ENCODE measurements at regions not wholly inside any gene's neighbourhood (a gene's known extent, or its start where the extent isn't known, plus 50 kb on each side); places are given as distances from the start of the nearest gene placed in this dataset.

DNA sequence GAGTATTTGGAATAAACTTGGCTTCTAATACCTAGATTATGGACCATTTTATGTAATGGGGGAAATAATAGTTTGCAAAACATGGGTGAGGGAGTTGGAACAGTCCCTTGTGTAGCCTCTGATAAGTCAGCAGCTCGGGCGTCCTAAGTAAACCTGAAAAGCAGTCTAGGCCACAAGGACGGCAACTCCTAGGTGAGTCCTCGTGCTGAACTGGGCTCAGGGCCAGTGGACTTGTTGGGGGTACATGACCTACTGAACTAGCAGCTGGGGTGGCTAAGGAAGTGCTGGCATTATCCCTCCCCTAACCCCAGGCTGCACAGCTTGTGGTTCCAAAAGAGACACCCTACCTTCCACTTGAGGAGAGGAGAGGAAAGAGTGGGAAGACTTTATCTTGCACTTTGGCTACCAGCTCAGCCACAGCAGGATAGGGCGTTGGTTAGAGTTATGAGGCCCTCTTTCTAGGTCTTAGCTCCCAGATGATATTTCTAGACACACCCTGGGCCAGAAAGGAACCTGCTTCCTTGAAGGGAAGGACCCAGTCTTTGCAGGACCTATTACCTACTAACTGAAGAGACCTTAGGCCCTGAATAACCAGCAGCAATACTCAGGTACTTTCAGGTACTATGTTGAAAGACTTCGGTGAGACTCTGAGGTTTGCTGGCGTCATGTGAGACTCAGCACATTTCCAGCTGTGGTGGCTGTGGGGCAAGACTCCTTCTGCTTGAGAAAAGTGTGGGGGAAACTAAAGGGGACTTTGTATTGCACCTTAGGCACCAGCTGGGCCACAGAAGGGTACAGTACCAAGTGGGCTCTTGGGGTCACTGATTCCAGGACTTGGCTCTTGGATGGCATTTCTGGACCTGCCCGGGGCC lies 71.0 kb downstream of the AQP4 start:
- DNase-seq (no peak), ATAC-seq (ENCODE audit: low read depth) (no peak)
- H3K9me3 Mint-ChIP-seq, result no peaks in the 10 kb centered on the region
- no peaks in the 10 kb centered on the region for H3K36me3 Mint-ChIP-seq
- no peak overlapping the region for H3K27ac Mint-ChIP-seq
- POLR2A ChIA-PET, result no interaction called here
- peaks cover 4% of the 10 kb centered on the region for H3K27me3 Mint-ChIP-seq
- H3K4me3 Mint-ChIP-seq, result no peak overlapping the region
- H3K4me1 Mint-ChIP-seq, result no peaks in the 10 kb centered on the region

GRCh38 chr18:26792661-26793060 lies 72.8 kb downstream of the AQP4 start:
- no peaks in the 10 kb centered on the region for H3K36me3 Mint-ChIP-seq

DNA sequence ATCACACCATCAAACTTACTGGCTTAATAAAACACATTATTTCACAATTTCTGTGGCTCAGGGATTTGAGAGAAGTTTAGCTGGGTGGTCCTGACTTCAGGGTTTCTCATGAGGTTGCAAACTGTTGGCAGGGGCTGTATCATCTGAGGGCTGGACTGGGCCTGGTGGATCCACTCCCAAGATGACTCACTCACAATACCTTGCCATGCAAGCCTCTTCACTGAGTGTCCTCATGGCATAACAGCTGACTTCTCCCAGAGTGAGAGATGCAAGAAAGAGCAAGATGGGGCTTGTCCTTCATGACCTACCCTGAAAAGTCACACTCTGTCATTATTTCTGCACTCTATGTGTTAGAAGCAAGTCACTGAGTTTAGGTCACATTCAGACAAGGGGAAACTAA lies 73.8 kb downstream of the AQP4 start:
- no peak for DNase-seq
- Mint-ChIP-seq H3K27me3 (peaks cover 5% of the 10 kb centered on the region), H3K27ac (no peak overlapping the region), H3K9me3 (no peaks in the 10 kb centered on the region), H3K4me1 (no peaks in the 10 kb centered on the region), H3K36me3 (no peaks in the 10 kb centered on the region), H3K4me3 (no peak overlapping the region)
- POLR2A ChIA-PET, result no interaction called here
- no peak for ATAC-seq (ENCODE audit: low read depth)

More at GRCh38 chr18:26792661-26793060, 72.8 kb downstream of the AQP4 start:
- POLR2A ChIA-PET, result no interaction called here
- DNase-seq, result no peak
- Mint-ChIP-seq H3K9me3 (no peaks in the 10 kb centered on the region), H3K27me3 (peaks cover 5% of the 10 kb centered on the region), H3K4me1 (no peaks in the 10 kb centered on the region), H3K4me3 (no peak overlapping the region), H3K27ac (no peak overlapping the region)
- ATAC-seq (ENCODE audit: low read depth), result no peak

GRCh38 chr18:26784599-26784998 lies 80.9 kb downstream of the AQP4 start:
- ATAC-seq (ENCODE audit: low read depth) (no peak), DNase-seq (no peak)
- H3K27me3 Mint-ChIP-seq, result peaks cover 3% of the 10 kb centered on the region
- POLR2A ChIA-PET, result no interaction called here
- no peaks in the 10 kb centered on the region for H3K4me1 Mint-ChIP-seq
- H3K9me3 Mint-ChIP-seq, result no peaks in the 10 kb centered on the region
- no peak overlapping the region for H3K27ac Mint-ChIP-seq
- H3K36me3 Mint-ChIP-seq, result no peaks in the 10 kb centered on the region
- no peak overlapping the region for H3K4me3 Mint-ChIP-seq

DNA sequence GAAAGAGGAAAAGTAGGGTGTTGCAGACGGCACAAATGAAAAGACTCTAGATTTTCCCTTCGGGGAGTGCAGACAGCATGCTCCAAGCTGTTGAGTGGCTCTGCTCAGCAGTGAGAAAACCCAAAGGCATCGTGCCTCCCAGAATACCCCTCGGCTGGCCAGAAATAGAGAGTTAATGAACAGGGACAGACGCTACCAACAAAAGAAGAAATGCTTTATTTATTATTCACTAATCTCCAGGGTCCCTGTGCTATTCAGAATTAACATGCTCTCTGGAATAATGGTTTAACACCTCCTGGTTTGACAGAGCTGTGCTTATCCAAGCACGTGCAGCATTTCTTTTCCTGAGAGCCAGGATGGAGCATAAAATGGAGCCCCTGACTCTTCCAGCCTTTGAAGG lies 82.3 kb downstream of the AQP4 start:
- DNase-seq (no peak), ATAC-seq (ENCODE audit: low read depth) (no peak)
- POLR2A ChIA-PET, result no interaction called here
- Mint-ChIP-seq H3K27ac (no peak overlapping the region), H3K4me3 (no peak overlapping the region), H3K27me3 (peaks cover 3% of the 10 kb centered on the region), H3K9me3 (no peaks in the 10 kb centered on the region), H3K36me3 (no peaks in the 10 kb centered on the region), H3K4me1 (no peaks in the 10 kb centered on the region)

- H3K36me3 Mint-ChIP-seq, result no peaks in the 10 kb centered on the region
- ATAC-seq (ENCODE audit: low read depth), result no peak
- H3K4me3 Mint-ChIP-seq, result no peak overlapping the region
- no peaks in the 10 kb centered on the region for H3K9me3 Mint-ChIP-seq
- no peak for DNase-seq
- H3K27ac Mint-ChIP-seq, result no peak overlapping the region
- POLR2A ChIA-PET, result no interaction called here
- H3K27me3 Mint-ChIP-seq, result no peaks in the 10 kb centered on the region
- no peaks in the 10 kb centered on the region for H3K4me1 Mint-ChIP-seq
These were observed 84.8 kb downstream of the AQP4 start for GRCh38 chr18:26780520-26781325.

DNA sequence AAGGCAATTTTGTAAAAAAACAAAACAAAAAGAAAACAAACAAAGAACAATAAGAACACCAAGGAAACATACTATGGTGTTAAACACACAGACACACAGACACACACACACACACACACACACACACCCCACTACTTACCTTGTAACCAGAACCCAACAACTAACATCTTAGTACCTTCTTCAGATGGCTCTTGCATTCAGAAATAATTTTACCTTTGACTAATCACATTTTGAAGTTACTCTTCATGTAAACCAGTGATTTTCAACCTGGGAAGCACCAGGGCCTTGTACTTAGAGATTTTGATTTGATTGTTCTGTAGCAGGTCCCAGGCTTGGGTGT lies 87.5 kb downstream of the AQP4 start:
- no peak for ATAC-seq (ENCODE audit: low read depth)
- H3K27me3 Mint-ChIP-seq, result peaks cover 3% of the 10 kb centered on the region

DNA sequence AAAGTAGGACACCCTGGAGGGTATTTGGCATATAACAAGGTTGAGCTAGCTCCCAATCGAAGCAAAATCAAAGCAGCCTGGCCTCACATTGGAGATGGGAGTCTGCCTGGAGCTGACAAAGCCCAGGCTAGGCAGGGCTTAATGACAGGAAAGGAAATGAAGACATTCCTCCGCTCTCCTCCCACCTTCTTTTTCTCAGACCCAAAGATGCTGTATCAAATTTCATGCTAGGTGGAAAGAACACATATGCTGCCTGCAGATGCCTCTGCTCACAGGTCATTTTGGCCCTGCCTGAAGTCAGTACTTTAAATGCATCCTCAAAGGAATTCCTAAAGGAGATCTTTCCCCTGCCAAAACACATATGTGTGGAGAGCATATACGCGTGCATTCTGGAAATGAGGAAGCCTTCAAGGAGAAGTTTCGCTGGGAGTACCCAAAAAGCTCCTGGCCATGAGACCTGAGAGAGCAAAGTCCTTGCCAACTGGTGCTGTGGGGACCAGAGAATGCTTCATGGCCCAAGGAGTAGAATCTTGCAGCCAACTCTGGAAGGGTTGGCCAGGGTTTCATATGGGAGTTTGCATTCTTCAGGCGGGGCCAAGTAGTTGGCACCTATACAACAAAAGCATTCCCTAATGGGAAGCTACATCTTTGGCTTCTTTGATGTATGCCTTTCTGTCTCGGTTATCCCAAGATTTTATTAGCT lies 88.0 kb downstream of the AQP4 start:
- Mint-ChIP-seq H3K9me3 (no peaks in the 10 kb centered on the region), H3K36me3 (no peaks in the 10 kb centered on the region), H3K4me3 (no peak overlapping the region), H3K27me3 (peaks cover 3% of the 10 kb centered on the region), H3K4me1 (no peaks in the 10 kb centered on the region), H3K27ac (no peak overlapping the region)
- DNase-seq (no peak), ATAC-seq (ENCODE audit: low read depth) (no peak)
- POLR2A ChIA-PET, result no interaction called here

More for the DNA sequence above, 87.5 kb downstream of the AQP4 start:
- H3K4me3 Mint-ChIP-seq, result no peak overlapping the region
- no peak for DNase-seq
- H3K36me3 Mint-ChIP-seq, result no peaks in the 10 kb centered on the region
- POLR2A ChIA-PET, result no interaction called here
- H3K4me1 Mint-ChIP-seq, result no peaks in the 10 kb centered on the region
- no peak overlapping the region for H3K27ac Mint-ChIP-seq
- H3K9me3 Mint-ChIP-seq, result no peaks in the 10 kb centered on the region

DNA sequence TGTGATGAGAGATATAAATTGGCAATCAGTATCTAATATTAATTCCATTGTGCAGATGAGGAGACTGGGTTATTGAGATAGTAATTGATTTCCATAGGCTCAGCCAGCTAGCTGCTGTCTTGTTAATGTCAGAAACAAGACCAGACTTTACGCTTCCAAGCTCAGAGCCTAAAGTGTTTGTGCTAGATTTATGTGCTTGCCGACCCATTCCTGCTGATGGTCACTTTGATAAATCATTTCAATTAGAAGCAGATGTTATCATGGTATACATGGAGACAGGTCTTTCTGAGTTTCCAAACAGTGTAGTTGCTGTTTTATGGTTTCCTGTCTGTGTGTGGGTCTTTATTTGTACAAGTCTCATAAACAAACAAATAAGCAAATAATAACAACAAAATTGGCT lies 92.8 kb downstream of the AQP4 start:
- peaks cover 8% of the 10 kb centered on the region for H3K27me3 Mint-ChIP-seq
- no peak for DNase-seq
- H3K9me3 Mint-ChIP-seq, result no peaks in the 10 kb centered on the region
- H3K36me3 Mint-ChIP-seq, result no peaks in the 10 kb centered on the region
- POLR2A ChIA-PET, result no interaction called here
- H3K4me3 Mint-ChIP-seq, result no peak overlapping the region
- no peaks in the 10 kb centered on the region for H3K4me1 Mint-ChIP-seq
- H3K27ac Mint-ChIP-seq, result no peak overlapping the region
- ATAC-seq (ENCODE audit: low read depth), result no peak

- ATAC-seq (ENCODE audit: low read depth), result no peak
- POLR2A ChIA-PET, result no interaction called here
- H3K27me3 Mint-ChIP-seq, result peaks cover 8% of the 10 kb centered on the region
These were observed 94.0 kb downstream of the AQP4 start for GRCh38 chr18:26771524-26771923.

DNA sequence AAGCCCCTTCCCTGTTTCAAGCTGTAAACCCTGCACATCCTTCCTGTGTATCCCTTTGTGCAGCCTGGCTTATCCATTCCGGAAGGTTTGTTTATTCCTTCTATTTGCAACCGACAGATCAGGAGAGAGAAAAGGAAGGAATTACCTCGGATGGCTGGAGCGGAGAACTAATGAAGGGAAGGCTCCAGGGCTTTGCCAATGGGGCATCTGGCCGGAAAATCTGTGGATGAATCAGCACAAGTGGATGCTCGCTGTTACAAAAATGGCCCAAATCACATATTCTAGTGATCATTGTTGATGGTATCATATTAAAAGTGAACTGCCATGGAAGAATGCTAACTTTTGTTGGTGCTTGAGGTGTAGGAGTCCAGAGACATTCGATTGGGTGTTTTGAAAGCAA lies 97.1 kb downstream of the AQP4 start:
- DNase-seq, result no peak
- no peak overlapping the region for H3K4me3 Mint-ChIP-seq
- ATAC-seq (ENCODE audit: low read depth), result no peak
- no peaks in the 10 kb centered on the region for H3K9me3 Mint-ChIP-seq
- POLR2A ChIA-PET, result no interaction called here
- no peaks in the 10 kb centered on the region for H3K4me1 Mint-ChIP-seq
- no peak overlapping the region for H3K27ac Mint-ChIP-seq
- peaks cover 5% of the 10 kb centered on the region for H3K27me3 Mint-ChIP-seq
- no peaks in the 10 kb centered on the region for H3K36me3 Mint-ChIP-seq

More at GRCh38 chr18:26771524-26771923, 94.0 kb downstream of the AQP4 start:
- H3K27ac Mint-ChIP-seq, result no peak overlapping the region
- no peaks in the 10 kb centered on the region for H3K9me3 Mint-ChIP-seq
- H3K4me3 Mint-ChIP-seq, result no peak overlapping the region
- no peak for DNase-seq
- no peaks in the 10 kb centered on the region for H3K36me3 Mint-ChIP-seq
- no peaks in the 10 kb centered on the region for H3K4me1 Mint-ChIP-seq

GRCh38 chr18:26765498-26765897 lies 100.0 kb downstream of the AQP4 start:
- H3K27me3 Mint-ChIP-seq, result no peaks in the 10 kb centered on the region
- H3K4me3 Mint-ChIP-seq, result no peak overlapping the region
- POLR2A ChIA-PET, result no interaction called here
- ATAC-seq (ENCODE audit: low read depth) (no peak), DNase-seq (no peak)
- no peaks in the 10 kb centered on the region for H3K36me3 Mint-ChIP-seq
- no peaks in the 10 kb centered on the region for H3K9me3 Mint-ChIP-seq
- H3K27ac Mint-ChIP-seq, result no peak overlapping the region
- no peaks in the 10 kb centered on the region for H3K4me1 Mint-ChIP-seq

GRCh38 chr18:26764586-26764985 lies 100.9 kb downstream of the AQP4 start:
- Mint-ChIP-seq H3K36me3 (no peaks in the 10 kb centered on the region), H3K27me3 (no peaks in the 10 kb centered on the region), H3K4me1 (no peaks in the 10 kb centered on the region), H3K9me3 (no peaks in the 10 kb centered on the region), H3K27ac (no peak overlapping the region), H3K4me3 (no peak overlapping the region)
- POLR2A ChIA-PET, result no interaction called here
- ATAC-seq (ENCODE audit: low read depth) (no peak), DNase-seq (no peak)

DNA sequence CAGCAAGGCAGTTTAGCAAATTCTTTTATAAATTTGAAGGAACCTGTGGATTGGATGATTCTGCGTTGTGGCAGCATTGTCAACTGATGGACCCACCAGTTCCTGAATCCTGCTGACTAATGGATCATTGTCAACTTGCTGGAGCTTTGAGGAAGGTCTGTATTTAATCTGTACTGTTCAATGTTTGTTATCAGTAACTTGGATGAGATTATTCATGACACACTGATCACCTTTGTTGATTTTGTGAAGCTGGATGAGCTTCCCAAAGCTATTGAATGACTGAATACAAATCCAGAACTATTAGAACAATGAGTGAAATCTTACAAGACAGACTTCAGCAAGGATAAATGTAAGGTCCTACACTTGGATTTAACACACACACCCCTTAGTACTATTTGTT lies 101.3 kb downstream of the AQP4 start:
- H3K27me3 Mint-ChIP-seq, result no peaks in the 10 kb centered on the region

More for the DNA sequence above, 101.3 kb downstream of the AQP4 start:
- Mint-ChIP-seq H3K4me3 (no peak overlapping the region), H3K9me3 (no peaks in the 10 kb centered on the region), H3K36me3 (no peaks in the 10 kb centered on the region), H3K4me1 (no peaks in the 10 kb centered on the region), H3K27ac (no peak overlapping the region)
- DNase-seq (no peak), ATAC-seq (ENCODE audit: low read depth) (no peak)
- POLR2A ChIA-PET, result no interaction called here

All from activated naive CD8-positive, alpha-beta T cell treated with anti-CD3 and anti-CD28 coated beads, Interleukin-2, amount 10 ng/mL, durations not matched to agents 7 days and 5 days (primary cell).